Activated naive CD4-positive, alpha-beta T cell treated with anti-CD3 and anti-CD28 coated beads, Interleukin-2, amount 10 ng/mL, durations not matched to agents 7 days and 5 days (primary cell): ENCODE measurements at regions not wholly inside any gene's neighbourhood (a gene's known extent, or its start where the extent isn't known, plus 50 kb on each side); places are given as distances from the start of the nearest gene placed in this dataset.
A peak's percentile ranks its signal among the peaks of the same experiment; 100 is the strongest.

Experiments used
- CTCF ChIA-PET: fragments of 350-600 bp; sonication (Branson Sonifier 250); formaldehyde crosslinking; loops from one replicate; lab custom pipeline; 2021; ENCODE audit warnings: antibody characterized with exemption; lab: Charles Lee
- DNase-seq: peaks from one replicate; pipeline ENCODE4 v3.0.0-alpha.2; 2020
- H3K27ac Mint-ChIP-seq: one replicate; pipeline ENCODE4 v1.8.0; 2021; ENCODE audit warnings: mild to moderate bottlenecking, moderate library complexity, mixed read lengths
- H3K27me3 Mint-ChIP-seq: one replicate; pipeline ENCODE4 v1.8.0; 2021; ENCODE audit warnings: mild to moderate bottlenecking, mixed read lengths
- H3K36me3 Mint-ChIP-seq: one replicate; pipeline ENCODE4 v1.8.0; 2021; ENCODE audit warnings: mixed read lengths
- H3K4me1 Mint-ChIP-seq: one replicate; pipeline ENCODE4 v1.8.0; 2021; ENCODE audit warnings: mixed read lengths
- H3K4me3 Mint-ChIP-seq: one replicate; pipeline ENCODE4 v1.8.0; 2021; ENCODE audit warnings: mild to moderate bottlenecking, moderate library complexity, mixed read lengths
- H3K9me3 Mint-ChIP-seq: one replicate; pipeline ENCODE4 v1.8.0; 2021; ENCODE audit warnings: mixed read lengths

DNA sequence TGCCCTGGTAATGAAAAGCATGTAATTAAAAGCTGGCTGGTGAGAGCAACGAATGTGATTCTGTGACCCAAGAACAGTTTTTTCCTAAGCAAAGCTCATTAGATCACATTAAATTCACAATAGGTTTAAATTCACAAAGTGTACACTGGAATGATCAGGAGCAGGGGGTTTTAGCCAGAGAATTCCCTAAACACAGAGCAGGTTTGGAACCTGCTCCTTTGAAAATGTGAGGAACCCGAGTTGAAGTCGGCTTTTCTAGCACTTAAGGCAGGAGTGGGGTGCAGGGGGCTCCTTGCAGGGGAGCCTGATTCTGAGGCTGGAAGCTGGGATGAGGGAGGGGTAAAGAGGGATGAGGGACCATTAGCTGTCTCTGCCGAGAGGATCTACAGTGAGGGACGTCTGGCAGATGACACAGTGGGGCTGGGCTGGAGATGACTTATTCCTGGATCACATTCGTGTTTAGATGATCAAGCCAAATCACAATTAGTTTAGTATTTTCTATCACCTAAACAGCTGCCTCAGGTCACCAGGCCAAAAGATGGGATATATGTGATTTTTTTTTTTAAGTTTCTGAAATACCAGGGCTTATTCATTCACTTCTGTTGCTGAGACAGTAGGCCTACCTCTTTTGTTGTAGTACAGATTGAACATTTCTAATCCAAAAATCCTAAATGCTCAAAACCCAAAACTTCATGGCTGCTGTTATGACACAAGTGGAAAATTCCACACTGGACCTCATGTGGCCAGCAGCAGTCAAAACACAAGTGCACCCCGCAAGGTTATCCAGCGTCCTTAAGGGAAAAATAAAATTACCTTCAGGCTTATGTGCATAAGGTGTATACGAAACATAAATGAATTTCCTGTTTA is 93.1 kb upstream of the HIVEP1 start:
- H3K27ac Mint-ChIP-seq: no peak overlapping the region

DNA sequence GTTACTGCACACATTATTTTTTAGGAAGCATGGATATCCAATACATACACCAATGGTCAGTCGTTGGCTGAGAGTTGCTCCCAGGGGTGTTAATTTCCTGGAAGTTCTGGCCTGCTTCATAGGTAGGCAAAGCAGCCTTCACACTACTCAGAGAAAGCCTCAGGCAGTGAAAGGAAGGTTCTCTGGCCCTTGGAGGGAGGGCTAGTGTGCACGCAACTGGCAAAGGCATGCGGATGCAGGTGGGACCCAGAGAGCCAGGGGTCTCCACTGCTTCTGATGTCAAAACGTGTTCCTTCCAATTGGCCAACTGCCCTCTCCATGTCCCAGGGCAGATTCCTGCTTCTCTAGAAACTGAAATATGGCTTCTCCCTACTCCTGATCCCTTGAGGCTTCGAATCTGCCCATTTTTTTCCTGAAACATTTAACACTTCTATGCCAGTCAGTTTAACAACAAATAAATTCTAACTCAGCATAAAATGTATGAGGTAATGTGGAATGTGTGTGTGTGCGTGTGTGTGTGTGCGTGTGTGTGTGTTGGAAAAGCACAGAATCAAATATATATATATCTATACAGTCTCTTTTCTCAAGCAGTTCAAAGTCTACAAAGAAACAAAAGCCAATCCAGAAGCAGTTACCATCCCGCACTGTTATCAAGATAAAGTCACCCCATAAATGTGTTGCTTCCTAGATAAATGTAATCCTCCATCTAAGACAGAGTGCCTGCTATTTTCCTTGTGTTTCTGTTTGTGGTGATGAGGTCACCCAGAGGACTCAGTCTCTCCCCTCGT is 94.0 kb upstream of the HIVEP1 start:
- CTCF ChIA-PET: no interaction called here
- no peak for DNase-seq
- H3K27ac Mint-ChIP-seq: no peak overlapping the region
- no peaks in the 10 kb centered on the region for H3K9me3 Mint-ChIP-seq
- no peaks in the 10 kb centered on the region for H3K36me3 Mint-ChIP-seq
- H3K4me3 Mint-ChIP-seq: no peak overlapping the region
- H3K27me3 Mint-ChIP-seq: peaks cover 4% of the 10 kb centered on the region
- H3K4me1 Mint-ChIP-seq: no peaks in the 10 kb centered on the region

More for the DNA sequence above, 93.1 kb upstream of the HIVEP1 start:
- no peak for DNase-seq
- Mint-ChIP-seq H3K27me3 (peaks cover 4% of the 10 kb centered on the region), H3K4me3 (no peak overlapping the region), H3K4me1 (no peaks in the 10 kb centered on the region), H3K36me3 (no peaks in the 10 kb centered on the region), H3K9me3 (no peaks in the 10 kb centered on the region)
- CTCF ChIA-PET: interaction anchor here (0.7 kb wide), 1 partner anchor 216 kb away, joined by 3 read pairs; no protein-coding TSS in a partner anchor

DNA sequence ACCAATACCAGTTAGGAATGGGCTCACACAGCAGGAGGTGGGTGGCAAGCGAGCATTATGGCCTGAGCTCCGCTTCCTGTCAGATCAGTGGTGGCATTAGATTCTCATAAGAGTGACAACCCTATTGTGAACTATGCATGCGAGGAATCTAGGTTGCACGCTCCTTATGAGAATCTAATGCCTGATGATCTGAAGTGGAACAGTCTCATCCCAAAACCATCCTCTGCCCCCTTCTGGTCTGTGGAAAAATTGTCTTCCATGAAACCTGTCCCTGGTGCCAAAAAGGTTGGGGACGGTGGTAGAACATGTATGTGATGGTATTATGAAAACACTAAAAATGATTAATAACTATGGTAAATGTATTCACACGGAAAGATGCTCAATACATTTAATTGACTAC is 99.7 kb upstream of the HIVEP1 start:
- no peaks in the 10 kb centered on the region for H3K4me1 Mint-ChIP-seq
- no peak for DNase-seq
- CTCF ChIA-PET: no interaction called here
- H3K27ac Mint-ChIP-seq: no peak overlapping the region
- no peaks in the 10 kb centered on the region for H3K9me3 Mint-ChIP-seq
- no peak overlapping the region for H3K4me3 Mint-ChIP-seq
- no peaks in the 10 kb centered on the region for H3K36me3 Mint-ChIP-seq
- H3K27me3 Mint-ChIP-seq: no peaks in the 10 kb centered on the region

DNA sequence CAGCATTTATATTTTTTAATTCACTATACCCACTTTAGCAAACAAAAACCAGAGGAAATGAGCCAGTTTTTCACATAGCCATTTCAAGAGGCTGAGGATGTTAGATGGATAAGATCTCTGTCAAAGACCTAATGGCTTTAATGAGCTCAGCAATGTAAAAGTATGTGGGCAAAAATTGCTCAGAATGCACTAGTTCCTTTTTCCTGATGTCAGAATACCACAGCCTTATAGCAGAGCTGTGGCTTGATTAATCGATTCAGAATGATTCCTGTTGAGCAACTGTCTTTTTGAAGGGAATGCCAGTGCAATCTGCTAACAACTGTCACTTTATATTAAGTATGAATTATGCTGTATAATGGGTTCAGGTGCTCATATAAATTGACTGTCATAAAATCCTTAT is 100.6 kb upstream of the HIVEP1 start:
- Mint-ChIP-seq H3K4me1 (no peaks in the 10 kb centered on the region), H3K27ac (no peak overlapping the region), H3K4me3 (no peak overlapping the region), H3K36me3 (no peaks in the 10 kb centered on the region), H3K9me3 (peaks cover 2% of the 10 kb centered on the region), H3K27me3 (no peaks in the 10 kb centered on the region)
- no peak for DNase-seq
- CTCF ChIA-PET: interaction anchor here (0.6 to 1.3 kb wide), 2 partner anchors 114 to 252 kb away, joined by 3 to 4 read pairs; no protein-coding TSS in a partner anchor

DNA sequence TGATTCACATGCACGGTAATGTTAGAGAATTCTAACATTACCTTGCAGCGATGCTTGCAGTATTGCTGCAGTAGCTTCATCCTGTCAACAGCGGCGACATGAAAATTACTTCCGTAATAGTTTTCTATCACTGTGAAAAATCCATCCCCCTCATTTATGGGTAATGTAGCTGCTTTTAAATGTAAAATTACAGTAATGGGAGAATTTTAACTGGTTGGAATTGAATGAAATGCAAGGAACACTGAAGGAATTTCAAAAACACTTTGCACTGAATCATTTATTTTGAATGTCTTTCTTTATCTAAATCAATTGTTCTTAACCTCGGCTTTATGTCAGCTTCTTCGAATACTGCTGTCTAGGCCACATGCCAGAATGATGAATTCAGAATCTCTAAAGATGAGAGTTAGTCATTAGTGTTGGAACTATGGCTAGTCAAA is 102.4 kb upstream of the HIVEP1 start:
- H3K36me3 Mint-ChIP-seq: no peaks in the 10 kb centered on the region
- CTCF ChIA-PET: no interaction called here
- H3K27me3 Mint-ChIP-seq: no peaks in the 10 kb centered on the region
- no peak overlapping the region for H3K4me3 Mint-ChIP-seq
- DNase-seq: no peak
- peaks cover 2% of the 10 kb centered on the region for H3K9me3 Mint-ChIP-seq
- H3K27ac Mint-ChIP-seq: no peak overlapping the region
- no peaks in the 10 kb centered on the region for H3K4me1 Mint-ChIP-seq

DNA sequence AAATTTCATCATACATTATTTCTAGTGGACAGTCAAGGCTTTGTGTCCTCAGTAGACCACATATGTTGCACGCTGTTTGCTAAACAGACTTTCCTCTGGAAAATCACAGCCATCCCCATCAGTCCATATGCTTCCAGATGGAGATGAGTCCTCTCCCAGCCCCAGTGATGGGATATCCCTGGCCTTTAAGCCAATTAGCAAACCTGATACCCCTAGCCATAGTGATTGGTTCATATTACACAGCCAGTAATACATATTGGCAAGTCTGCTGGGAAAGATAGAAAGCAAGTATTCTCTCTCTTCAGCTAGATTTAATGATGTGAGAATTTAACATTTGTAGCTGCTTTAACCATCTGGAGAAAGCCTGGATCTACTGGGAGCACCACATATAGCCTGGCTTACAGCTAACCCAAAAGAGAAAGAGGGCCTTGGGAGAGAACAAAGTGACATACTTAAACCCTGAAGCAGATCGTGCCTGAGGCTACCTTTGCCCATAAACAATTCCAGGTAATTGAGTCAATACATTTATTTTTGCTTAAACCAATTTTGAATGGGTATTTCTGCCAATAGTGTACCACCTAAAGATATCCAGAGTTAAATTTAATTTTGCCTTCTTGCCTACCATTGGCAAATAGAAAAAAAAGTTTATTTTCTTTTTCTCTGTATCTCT is 103.5 kb upstream of the HIVEP1 start:
- no peak overlapping the region for H3K27ac Mint-ChIP-seq
- no peak overlapping the region for H3K4me3 Mint-ChIP-seq
- CTCF ChIA-PET: no interaction called here
- no peaks in the 10 kb centered on the region for H3K4me1 Mint-ChIP-seq
- no peak for DNase-seq
- peaks cover 2% of the 10 kb centered on the region for H3K9me3 Mint-ChIP-seq
- no peaks in the 10 kb centered on the region for H3K36me3 Mint-ChIP-seq
- no peaks in the 10 kb centered on the region for H3K27me3 Mint-ChIP-seq

DNA sequence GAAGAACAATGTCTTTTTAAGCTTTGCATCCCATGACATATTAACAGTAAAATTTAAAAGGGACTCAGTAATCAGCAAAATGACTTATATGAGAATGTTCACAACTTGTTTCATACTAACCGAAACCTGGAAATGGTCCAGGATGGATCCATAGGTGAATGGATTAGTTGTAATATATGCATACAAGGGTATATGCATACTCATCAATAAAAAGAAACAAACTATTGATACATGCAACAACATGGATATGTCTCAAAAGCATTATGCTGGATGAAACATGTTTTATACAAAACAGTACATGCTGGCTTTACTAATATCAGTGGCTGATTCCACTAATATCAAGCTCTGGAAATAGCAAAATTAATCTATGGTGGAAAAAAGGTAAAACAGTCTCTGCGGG is 108.5 kb upstream of the HIVEP1 start:
- DNase-seq: no peak
- no peak overlapping the region for H3K27ac Mint-ChIP-seq
- H3K36me3 Mint-ChIP-seq: no peaks in the 10 kb centered on the region
- no peak overlapping the region for H3K4me3 Mint-ChIP-seq
- H3K4me1 Mint-ChIP-seq: peaks cover 19% of the 10 kb centered on the region
- CTCF ChIA-PET: no interaction called here
- H3K9me3 Mint-ChIP-seq: peaks cover 2% of the 10 kb centered on the region
- peaks cover 4% of the 10 kb centered on the region for H3K27me3 Mint-ChIP-seq

DNA sequence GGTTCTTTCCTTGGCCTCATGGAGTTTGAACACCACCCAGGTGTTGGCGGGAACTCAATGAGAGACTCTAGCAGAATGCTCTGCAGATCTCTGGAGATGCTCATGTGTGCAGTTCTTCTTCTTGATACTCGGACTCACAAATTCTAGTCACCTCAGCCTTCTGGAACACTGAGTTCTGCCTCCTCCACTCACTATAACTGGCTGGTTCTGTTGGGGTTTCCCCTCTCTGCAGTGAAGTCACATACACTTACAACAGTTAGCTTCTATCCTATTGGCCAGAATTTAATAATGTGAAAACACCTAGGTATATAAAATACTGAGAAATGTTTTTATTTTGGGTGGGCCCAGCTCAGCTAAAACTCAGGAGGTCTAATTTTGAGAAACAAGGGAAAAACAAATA is 109.6 kb upstream of the HIVEP1 start:
- Mint-ChIP-seq H3K4me1 (peaks cover 19% of the 10 kb centered on the region), H3K36me3 (no peaks in the 10 kb centered on the region)
- CTCF ChIA-PET: no interaction called here

DNA sequence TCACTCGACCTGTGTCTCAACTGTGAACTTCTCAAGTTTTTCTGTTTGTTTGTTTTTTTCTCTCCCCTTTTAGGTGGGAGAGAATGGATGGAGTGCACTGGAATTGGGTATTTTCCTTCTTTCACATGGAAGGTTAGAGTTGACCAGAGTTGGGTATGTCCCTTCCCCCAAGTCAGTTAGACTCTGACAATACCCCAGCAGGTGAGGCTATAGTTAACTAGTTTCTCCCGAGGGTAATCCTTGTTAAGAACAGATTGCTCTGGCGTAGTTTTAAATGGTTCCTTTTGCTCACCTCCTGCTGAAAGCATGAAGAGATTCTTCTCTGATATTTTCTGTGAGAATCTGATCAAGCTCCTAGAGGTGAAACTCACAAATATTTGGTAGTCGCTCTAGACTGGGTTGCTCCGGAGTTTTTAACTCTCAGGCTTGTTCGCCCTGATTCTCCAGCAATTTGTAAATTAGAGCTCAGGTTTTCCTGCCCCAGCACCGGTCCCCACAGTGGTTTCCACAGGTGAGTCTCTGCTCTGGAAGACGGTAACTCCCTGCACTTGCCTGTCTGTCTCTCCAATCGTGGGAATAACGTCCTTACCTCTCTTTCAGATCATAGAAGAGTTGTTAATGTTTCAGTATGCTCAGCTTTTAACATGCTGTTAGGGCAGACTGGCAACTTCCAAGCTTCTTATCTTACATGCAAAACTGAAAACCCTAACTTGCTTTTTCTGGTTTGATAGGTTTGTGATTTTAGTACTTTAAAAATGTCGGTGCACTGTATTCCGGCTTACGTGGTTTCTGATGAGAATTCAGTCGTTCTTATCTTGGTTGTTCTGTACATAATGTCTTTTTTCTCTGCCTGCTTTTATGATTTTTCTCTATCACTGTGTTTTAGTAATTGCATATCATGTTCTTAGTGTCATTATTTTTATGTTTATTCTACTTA is 111.2 kb upstream of the HIVEP1 start:
- Mint-ChIP-seq H3K27me3 (peaks cover 4% of the 10 kb centered on the region), H3K9me3 (no peaks in the 10 kb centered on the region), H3K27ac (no peak overlapping the region), H3K4me1 (peaks cover 19% of the 10 kb centered on the region), H3K4me3 (peak overlapping the region; percentile 9), H3K36me3 (no peaks in the 10 kb centered on the region)
- no peak for DNase-seq
- CTCF ChIA-PET: no interaction called here

More for the DNA sequence above, 109.6 kb upstream of the HIVEP1 start:
- H3K9me3 Mint-ChIP-seq: peaks cover 2% of the 10 kb centered on the region
- no peak for DNase-seq
- H3K27me3 Mint-ChIP-seq: peaks cover 4% of the 10 kb centered on the region
- no peak overlapping the region for H3K4me3 Mint-ChIP-seq
- no peak overlapping the region for H3K27ac Mint-ChIP-seq

DNA sequence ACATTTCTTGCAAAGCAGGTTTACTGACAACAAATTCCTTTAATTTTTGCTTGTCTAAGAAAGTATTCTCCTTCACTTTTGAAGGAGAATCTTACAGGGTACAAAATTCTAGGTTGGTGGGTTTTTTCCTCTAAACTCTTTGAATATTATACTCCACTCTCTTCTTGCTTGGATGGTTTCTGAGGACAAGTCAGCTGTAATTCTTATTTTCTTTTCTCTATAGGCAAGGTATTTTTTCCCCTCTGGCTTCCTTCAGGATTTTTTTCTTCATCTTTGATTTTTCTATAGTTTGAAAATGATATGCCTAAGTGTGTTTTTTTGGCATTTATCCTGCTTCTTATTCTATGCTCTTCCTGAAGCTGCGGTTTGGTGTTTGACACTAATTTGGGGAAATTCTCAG is 112.5 kb upstream of the HIVEP1 start:
- DNase-seq: no peak
- no peaks in the 10 kb centered on the region for H3K9me3 Mint-ChIP-seq
- CTCF ChIA-PET: no interaction called here
- peaks cover 19% of the 10 kb centered on the region for H3K4me1 Mint-ChIP-seq
- peaks cover 4% of the 10 kb centered on the region for H3K27me3 Mint-ChIP-seq
- H3K27ac Mint-ChIP-seq: no peak overlapping the region
- no peak overlapping the region for H3K4me3 Mint-ChIP-seq
- H3K36me3 Mint-ChIP-seq: no peaks in the 10 kb centered on the region

DNA sequence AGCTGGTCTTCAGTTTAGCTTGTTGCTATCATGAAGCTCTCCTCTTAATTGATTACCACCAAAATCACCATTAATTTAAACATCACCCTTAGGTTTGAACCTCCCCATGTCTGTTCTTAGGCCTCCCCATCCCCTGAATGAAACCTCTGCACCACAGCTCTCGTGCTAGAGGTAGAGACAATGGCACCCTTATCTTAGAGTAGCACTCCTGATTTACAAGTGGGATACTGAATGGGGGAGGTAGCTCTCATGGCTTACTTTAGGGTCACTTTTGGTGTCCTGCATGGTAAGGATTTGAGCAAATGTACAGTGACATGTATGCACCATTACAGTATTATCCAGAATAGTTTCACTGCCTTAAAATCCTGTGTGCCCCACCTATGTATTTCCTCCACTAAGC is 115.6 kb upstream of the ADTRP start:
- CTCF ChIA-PET: no interaction called here
- no peak overlapping the region for H3K27ac Mint-ChIP-seq
- no peak overlapping the region for H3K4me3 Mint-ChIP-seq
- DNase-seq: no peak
- no peaks in the 10 kb centered on the region for H3K9me3 Mint-ChIP-seq
- no peaks in the 10 kb centered on the region for H3K4me1 Mint-ChIP-seq
- no peaks in the 10 kb centered on the region for H3K36me3 Mint-ChIP-seq
- no peaks in the 10 kb centered on the region for H3K27me3 Mint-ChIP-seq

DNA sequence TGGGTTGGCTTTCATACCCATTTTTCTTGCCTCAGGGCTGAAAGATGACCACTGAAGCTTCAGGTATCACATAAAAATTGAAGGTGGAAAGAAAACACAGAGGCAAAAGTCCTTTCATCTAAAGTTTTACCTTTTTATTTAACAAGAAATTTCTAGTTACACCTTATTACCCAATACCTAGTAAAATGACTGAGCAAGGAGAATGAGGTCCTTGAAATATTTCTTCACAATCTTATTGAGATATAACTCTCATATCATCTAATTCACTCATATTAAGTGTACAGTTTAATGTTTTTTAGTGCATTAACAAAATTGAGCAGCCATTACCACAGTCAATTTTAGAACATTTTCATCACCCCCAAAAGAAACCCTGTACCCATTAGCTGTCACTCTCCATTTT is 112.9 kb upstream of the ADTRP start:
- CTCF ChIA-PET: no interaction called here
- Mint-ChIP-seq H3K27me3 (no peaks in the 10 kb centered on the region), H3K36me3 (no peaks in the 10 kb centered on the region), H3K4me1 (no peaks in the 10 kb centered on the region), H3K27ac (no peak overlapping the region), H3K4me3 (no peak overlapping the region), H3K9me3 (peaks cover 2% of the 10 kb centered on the region)
- no peak for DNase-seq

DNA sequence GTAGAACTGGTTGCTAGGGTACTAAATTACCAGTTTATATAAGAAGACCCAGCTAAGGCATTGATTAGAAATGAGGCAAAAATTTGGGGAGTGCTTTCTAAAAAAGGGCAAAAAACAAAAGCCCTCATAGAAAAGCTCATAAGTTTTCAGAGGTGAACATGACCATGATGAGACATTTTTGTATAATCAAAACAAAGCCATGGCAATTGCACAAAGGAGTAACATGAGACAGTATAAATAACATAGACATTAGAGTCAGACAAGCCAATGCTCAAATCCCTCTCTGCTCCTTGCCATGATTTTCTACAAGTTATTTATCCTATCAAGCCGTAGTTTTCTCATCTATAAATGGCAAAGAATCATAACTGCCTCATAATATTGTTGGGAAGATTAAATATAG is 112.2 kb upstream of the ADTRP start:
- Mint-ChIP-seq H3K9me3 (peaks cover 2% of the 10 kb centered on the region), H3K4me3 (no peak overlapping the region), H3K27ac (no peak overlapping the region), H3K27me3 (no peaks in the 10 kb centered on the region), H3K36me3 (no peaks in the 10 kb centered on the region), H3K4me1 (no peaks in the 10 kb centered on the region)
- CTCF ChIA-PET: no interaction called here
- DNase-seq: no peak
